Lower leg skin (tissue), 4 donors: ENCODE measurements at regions not wholly inside any gene's neighbourhood (a gene's known extent, or its start where the extent isn't known, plus 50 kb on each side); places are given as distances from the start of the nearest gene placed in this dataset.

Experiments
- DNase-seq, 2 donors: peaks; one replicate each; pipeline ENCODE4 v3.0.0-alpha.2; 2019; ENCODE audit warnings: low spot score in 2 of 2
- H3K4me3 ChIP-seq: fragments of 200-600 bp; sonication (generic); 2 replicates; pipeline ENCODE4 v1.5.1; 2017; ENCODE audit warnings: mild to moderate bottlenecking, low read depth; ENCODE audit not compliant: poor library complexity, severe bottlenecking
- POLR2A ChIP-seq, 2 donors: fragments of 450-650 bp; IDR thresholded peaks; one replicate each; pipeline ENCODE4 v1.6.1; 2016 to 2017; ENCODE audit warnings: antibody characterized with exemption in 2 of 2, mild to moderate bottlenecking in 1 of 2, moderate library complexity in 1 of 2
- WGBS, 2 donors: methylation state at CpG; one replicate each; pipeline ENCODE4 v1.1.5; 2018; 5-methylcytosine and 5-hydroxymethylcytosine counted together
- intact Hi-C: fragments of 100-400 bp; cut with DNase I; formaldehyde crosslinking; loops from one replicate; pipeline ENCODE4 v1.15.0; 2023; ENCODE audit warnings: low total_unique reads
- TF ChIP-seq, protein P1 (sequence below), 3 donors: fragments of 450-650 bp; IDR thresholded peaks; one replicate each; pipeline ENCODE4 v1.5.1; 2016; ENCODE audit warnings: antibody characterized with exemption in 3 of 3, mild to moderate bottlenecking in 3 of 3, moderate library complexity in 2 of 3

DNA sequence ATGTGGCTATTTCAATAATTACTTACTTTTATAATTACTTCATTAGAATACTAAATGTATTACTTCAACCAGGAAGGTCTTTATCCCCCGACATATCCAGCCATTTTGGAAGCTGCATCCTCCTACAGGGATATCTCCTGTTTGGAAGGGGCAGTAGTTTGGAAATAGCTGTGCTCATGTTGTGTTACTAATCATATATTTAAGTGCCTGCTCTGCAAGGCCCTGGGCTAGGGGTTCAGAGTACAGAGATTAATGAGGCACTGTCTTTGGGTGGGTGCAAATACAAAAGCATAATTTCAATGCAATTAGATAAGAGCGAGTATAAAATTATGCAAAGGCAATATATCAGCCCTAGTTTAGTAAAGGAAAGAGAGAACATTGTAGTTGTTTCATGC is 146.3 kb upstream of the RARB start:
- intact Hi-C loops: no loop called here
- no peak for DNase-seq
- 94 to 98% methylated on average over 2 of the region's 2 CpGs for WGBS, 2 donors
- no peak for TF ChIP-seq POLR2A (IDR thresholded peaks at IDR 0.05)
- TF ChIP-seq, protein P1, sequence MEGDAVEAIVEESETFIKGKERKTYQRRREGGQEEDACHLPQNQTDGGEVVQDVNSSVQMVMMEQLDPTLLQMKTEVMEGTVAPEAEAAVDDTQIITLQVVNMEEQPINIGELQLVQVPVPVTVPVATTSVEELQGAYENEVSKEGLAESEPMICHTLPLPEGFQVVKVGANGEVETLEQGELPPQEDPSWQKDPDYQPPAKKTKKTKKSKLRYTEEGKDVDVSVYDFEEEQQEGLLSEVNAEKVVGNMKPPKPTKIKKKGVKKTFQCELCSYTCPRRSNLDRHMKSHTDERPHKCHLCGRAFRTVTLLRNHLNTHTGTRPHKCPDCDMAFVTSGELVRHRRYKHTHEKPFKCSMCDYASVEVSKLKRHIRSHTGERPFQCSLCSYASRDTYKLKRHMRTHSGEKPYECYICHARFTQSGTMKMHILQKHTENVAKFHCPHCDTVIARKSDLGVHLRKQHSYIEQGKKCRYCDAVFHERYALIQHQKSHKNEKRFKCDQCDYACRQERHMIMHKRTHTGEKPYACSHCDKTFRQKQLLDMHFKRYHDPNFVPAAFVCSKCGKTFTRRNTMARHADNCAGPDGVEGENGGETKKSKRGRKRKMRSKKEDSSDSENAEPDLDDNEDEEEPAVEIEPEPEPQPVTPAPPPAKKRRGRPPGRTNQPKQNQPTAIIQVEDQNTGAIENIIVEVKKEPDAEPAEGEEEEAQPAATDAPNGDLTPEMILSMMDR (IDR thresholded peaks at IDR 0.05): no peak
- H3K4me3 ChIP-seq: no peak overlapping the region

DNA sequence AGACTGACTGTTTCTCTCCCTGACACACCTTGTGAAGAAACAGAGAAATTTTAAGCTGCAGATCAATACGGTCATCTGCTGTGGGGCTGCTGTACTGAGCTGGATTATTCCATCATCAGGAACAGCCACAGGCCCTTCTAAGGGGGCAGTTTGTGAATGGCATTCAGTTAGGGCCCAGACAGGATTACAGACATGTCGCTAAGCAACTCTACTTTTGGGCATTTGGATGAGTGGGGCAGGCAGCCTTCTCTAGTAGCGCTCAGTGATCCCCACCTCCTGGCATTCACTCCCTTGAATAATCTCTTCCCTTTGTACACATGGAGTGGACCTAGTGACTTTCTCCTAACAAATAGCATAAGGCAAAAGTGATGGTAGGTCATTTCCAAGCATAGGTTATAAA is 144.4 kb upstream of the RARB start:
- intact Hi-C loops: no loop called here
- 90 to 93% methylated on average over 3 of the region's 3 CpGs for WGBS, 2 donors
- H3K4me3 ChIP-seq: no peak overlapping the region
- DNase-seq: no peak
- TF ChIP-seq POLR2A (IDR thresholded peaks at IDR 0.05): no peak
- TF ChIP-seq, protein P1 (IDR thresholded peaks at IDR 0.05): no peak

DNA sequence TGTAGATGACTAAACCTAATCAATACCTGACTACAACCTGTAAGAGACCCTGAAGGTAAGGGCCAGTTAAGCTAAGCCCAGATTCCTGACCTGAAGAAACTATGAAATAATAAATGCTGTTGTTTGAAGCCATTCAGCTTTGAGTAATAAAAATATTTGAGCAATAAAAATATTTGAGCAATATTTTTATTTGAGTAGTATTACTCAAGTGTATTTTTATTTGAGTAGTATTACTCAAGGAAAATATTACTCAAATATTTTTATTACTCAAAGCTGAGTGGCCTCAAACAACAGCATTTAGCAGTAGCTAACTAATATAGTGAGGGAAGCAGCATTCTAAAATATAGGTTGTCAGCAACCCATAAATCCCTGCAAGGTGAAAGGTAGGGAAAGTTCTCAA is 143.8 kb upstream of the RARB start:
- intact Hi-C loops: no loop called here
- no peak for DNase-seq
- H3K4me3 ChIP-seq: no peak overlapping the region
- TF ChIP-seq, protein P1 (IDR thresholded peaks at IDR 0.05): no peak
- no peak for TF ChIP-seq POLR2A (IDR thresholded peaks at IDR 0.05)

DNA sequence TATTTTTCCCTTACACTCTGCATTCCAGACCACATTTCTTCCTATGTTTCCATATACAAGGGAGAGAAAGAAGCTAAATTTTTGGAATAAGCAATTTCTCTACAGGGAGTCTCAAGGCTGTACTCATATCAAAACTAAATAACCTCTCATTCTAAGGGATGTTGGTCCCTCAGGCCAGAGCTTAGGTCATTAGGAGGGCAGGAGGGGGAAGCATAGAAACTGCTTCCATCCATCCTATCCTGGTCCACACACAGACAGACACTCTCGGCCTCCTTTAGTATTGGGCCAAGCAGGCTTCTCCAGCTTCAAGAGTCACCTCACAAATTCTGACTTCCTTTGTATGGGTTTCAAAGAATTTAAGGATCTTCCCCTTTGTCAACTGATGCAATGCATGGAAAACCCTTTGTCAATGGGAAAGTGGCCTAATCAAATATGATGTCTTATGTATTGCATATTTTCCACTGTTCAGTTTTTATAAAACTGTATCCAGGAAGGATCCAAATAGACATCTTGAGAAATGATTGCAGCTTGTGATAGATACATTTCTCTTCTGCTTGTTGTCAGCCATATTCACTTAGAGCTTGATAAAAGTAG is 140.7 kb upstream of the RARB start:
- 93 to 100% methylated on average over 1 of the region's 1 CpG for WGBS, 2 donors
- TF ChIP-seq, protein P1 (IDR thresholded peaks at IDR 0.05): no peak
- no peak for TF ChIP-seq POLR2A (IDR thresholded peaks at IDR 0.05)
- no peak for DNase-seq
- intact Hi-C loops: no loop called here
- H3K4me3 ChIP-seq: no peak overlapping the region

DNA sequence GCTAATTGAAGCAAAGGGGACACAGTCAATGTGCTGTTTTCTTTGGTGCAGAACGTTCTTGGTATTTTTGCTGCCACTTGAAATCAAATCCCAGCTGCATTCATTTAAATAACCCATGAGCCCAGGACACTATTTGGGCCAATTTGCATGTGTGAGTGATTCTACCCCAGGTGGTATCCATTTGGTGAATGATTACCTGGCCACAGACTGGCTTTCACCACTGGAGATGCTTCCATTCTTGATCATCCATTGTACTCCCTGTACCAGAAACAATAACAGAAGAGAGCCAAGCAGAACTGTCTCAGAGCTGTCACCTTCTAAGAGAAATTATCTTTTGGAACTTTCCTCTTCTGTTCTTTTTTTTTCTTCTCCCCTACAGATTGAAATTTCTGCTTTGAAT is 139.7 kb upstream of the RARB start:
- H3K4me3 ChIP-seq: no peak overlapping the region
- intact Hi-C loops: no loop called here
- no peak for DNase-seq
- no peak for TF ChIP-seq POLR2A (IDR thresholded peaks at IDR 0.05)
- TF ChIP-seq, protein P1 (IDR thresholded peaks at IDR 0.05): no peak
- WGBS, 2 donors: 46 to 64% methylated on average over 1 of the region's 1 CpG

DNA sequence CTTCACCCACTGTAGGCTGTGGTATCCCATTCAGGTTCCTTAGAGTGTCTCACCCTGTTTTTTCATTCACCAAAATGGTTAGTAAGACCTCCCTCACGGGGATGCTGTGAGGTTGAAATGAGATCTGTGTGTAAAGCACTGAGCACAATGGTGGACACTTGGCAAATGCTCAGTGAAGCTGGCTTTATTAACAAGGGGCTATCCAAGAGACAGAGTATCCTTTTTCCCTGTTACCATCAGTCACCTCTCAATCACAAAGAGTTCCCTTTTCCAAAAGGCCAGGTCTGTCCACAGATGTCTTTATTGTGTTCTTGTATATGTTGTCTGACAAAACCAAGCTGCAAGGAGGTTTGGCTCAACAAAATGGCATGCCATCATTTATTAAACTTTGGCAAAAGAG is 138.9 kb upstream of the RARB start:
- intact Hi-C loops: no loop called here
- no peak for TF ChIP-seq POLR2A (IDR thresholded peaks at IDR 0.05)
- TF ChIP-seq, protein P1 (IDR thresholded peaks at IDR 0.05): no peak
- WGBS, 2 donors: 83 to 100% methylated on average over 1 of the region's 1 CpG
- DNase-seq: no peak
- no peak overlapping the region for H3K4me3 ChIP-seq
